H9 (cell line): ENCODE measurements at regions not wholly inside any gene's neighbourhood (a gene's known extent, or its start where the extent isn't known, plus 50 kb on each side); places are given as distances from the start of the nearest gene placed in this dataset.

Experiments used
- DNase-seq: peaks from one replicate; pipeline ENCODE4 v3.0.0-alpha.2; 2017
- H2AFZ ChIP-seq: one replicate; pipeline ENCODE4 v1.6.1; 2013; ENCODE audit warnings: mild to moderate bottlenecking, low read length, control low read depth, moderate library complexity
- H2AK5ac ChIP-seq: 2 replicates; pipeline ENCODE4 v1.6.1; 2013; ENCODE audit warnings: low read length, control low read depth, mixed read lengths; ENCODE audit not compliant: insufficient read length
- H2BK120ac ChIP-seq: one replicate; pipeline ENCODE4 v1.6.1; 2013; ENCODE audit warnings: low read depth, mild to moderate bottlenecking, low read length, control low read depth, inconsistent platforms; ENCODE audit not compliant: poor library complexity, severe bottlenecking
- H2BK12ac ChIP-seq: 2 replicates; pipeline ENCODE4 v1.6.1; 2013; ENCODE audit warnings: low read length, control low read depth, mixed read lengths, low read depth; ENCODE audit not compliant: insufficient read length
- H2BK15ac ChIP-seq: 2 replicates; pipeline ENCODE4 v1.6.1; 2013; ENCODE audit warnings: low read depth, low read length, control low read depth
- H2BK20ac ChIP-seq: one replicate; pipeline ENCODE4 v1.6.1; 2013; ENCODE audit warnings: low read depth, mild to moderate bottlenecking, low read length, control low read depth, inconsistent platforms; ENCODE audit not compliant: poor library complexity, severe bottlenecking
- H2BK5ac ChIP-seq: 2 replicates; pipeline ENCODE4 v1.6.1; 2013; ENCODE audit warnings: low read length, control low read depth, mixed read lengths; ENCODE audit not compliant: insufficient read length
- H3K14ac ChIP-seq: 2 replicates; pipeline ENCODE4 v1.6.1; 2013; ENCODE audit warnings: low read length, control low read depth; ENCODE audit not compliant: insufficient read depth
- H3K18ac ChIP-seq: 2 replicates; pipeline ENCODE4 v1.6.1; 2013; ENCODE audit warnings: low read depth, mild to moderate bottlenecking, mixed read lengths, low read length, control low read depth; ENCODE audit not compliant: insufficient read length
- H3K23ac ChIP-seq: 2 replicates; pipeline ENCODE4 v1.6.1; 2013; ENCODE audit warnings: low read length, control low read depth, mixed read lengths, low read depth; ENCODE audit not compliant: insufficient read length
- H3K23me2 ChIP-seq: 2 replicates; pipeline ENCODE4 v1.6.1; 2013; ENCODE audit warnings: low read depth, mild to moderate bottlenecking, mixed read lengths, low read length, control low read depth; ENCODE audit not compliant: insufficient read length, poor library complexity, severe bottlenecking
- H3K27ac ChIP-seq: 2 replicates; pipeline ENCODE4 v1.5.1; 2013; ENCODE audit warnings: low read length, control low read depth, mixed read lengths, low read depth; ENCODE audit not compliant: insufficient read length
- H3K27me3 ChIP-seq: 2 replicates; pipeline ENCODE4 v1.6.1; 2013; ENCODE audit warnings: low read length, control low read depth, inconsistent platforms; ENCODE audit not compliant: insufficient read depth
- H3K4ac ChIP-seq: 2 replicates; pipeline ENCODE4 v1.6.1; 2013; ENCODE audit warnings: low read depth, mild to moderate bottlenecking, control low read depth, inconsistent platforms, low read length, moderate library complexity
- H3K4me1 ChIP-seq: 2 replicates; pipeline ENCODE4 v1.6.1; 2013; ENCODE audit warnings: low read length, control low read depth, inconsistent platforms; ENCODE audit not compliant: insufficient read depth
- H3K4me2 ChIP-seq: 2 replicates; pipeline ENCODE4 v1.6.1; 2013; ENCODE audit warnings: low read length, control low read depth, mixed read lengths; ENCODE audit not compliant: insufficient read length, insufficient read depth
- H3K56ac ChIP-seq: 2 replicates; pipeline ENCODE4 v1.6.1; 2013; ENCODE audit warnings: low read depth, mild to moderate bottlenecking, mixed read lengths, low read length, control low read depth; ENCODE audit not compliant: insufficient read length
- H3K79me1 ChIP-seq: 2 replicates; pipeline ENCODE4 v1.6.1; 2013; ENCODE audit warnings: low read depth, mild to moderate bottlenecking, moderate library complexity, low read length, control low read depth, inconsistent platforms; ENCODE audit not compliant: insufficient read depth, poor library complexity, severe bottlenecking
- H3K79me2 ChIP-seq: 2 replicates; pipeline ENCODE4 v1.6.1; 2013; ENCODE audit warnings: low read length, control low read depth, inconsistent platforms; ENCODE audit not compliant: insufficient read depth
- H3K9ac ChIP-seq: 2 replicates; pipeline ENCODE4 v1.6.1; 2013; ENCODE audit warnings: low read length, control low read depth, mixed read lengths; ENCODE audit not compliant: insufficient read length; ENCODE audit errors: extremely low read depth
- H3K9me3 ChIP-seq: one replicate; pipeline ENCODE4 v1.6.1; 2013; ENCODE audit warnings: low read depth, low read length, inconsistent platforms; ENCODE audit not compliant: control insufficient read depth
- H3T11ph ChIP-seq: one replicate; pipeline ENCODE4 v1.6.1; 2013; ENCODE audit warnings: mild to moderate bottlenecking, low read length, control low read depth, inconsistent platforms
- H4K20me1 ChIP-seq: one replicate; pipeline ENCODE4 v1.6.1; 2013; ENCODE audit not compliant: control insufficient read depth, insufficient read length, insufficient read depth
- H4K5ac ChIP-seq: 2 replicates; pipeline ENCODE4 v1.6.1; 2013; ENCODE audit warnings: low read depth, mild to moderate bottlenecking, mixed read lengths, low read length, control low read depth; ENCODE audit not compliant: insufficient read length
- H4K8ac ChIP-seq: replicated peaks from 2 replicates; pipeline ENCODE4 v1.6.1; 2013; ENCODE audit warnings: low read length, control low read depth, mixed read lengths, low read depth; ENCODE audit not compliant: insufficient read length
- H4K91ac ChIP-seq: 2 replicates; pipeline ENCODE4 v1.6.1; 2013; ENCODE audit warnings: low read depth, mild to moderate bottlenecking, moderate library complexity, mixed read lengths, low read length, control low read depth; ENCODE audit not compliant: insufficient read length
- H3K27ac Mint-ChIP-seq, 3 experiments: 2 replicates in 2 of 3; 3 replicates in 1 of 3; pipeline ENCODE4 v1.8.0; 2020 to 2021; ENCODE audit warnings: mixed read lengths in 3 of 3, mild to moderate bottlenecking in 1 of 3, moderate library complexity in 1 of 3
- H3K27me3 Mint-ChIP-seq: 2 replicates; pipeline ENCODE4 v1.8.0; 2021; ENCODE audit warnings: low read depth, mild to moderate bottlenecking, moderate library complexity, mixed read lengths
- H3K36me3 Mint-ChIP-seq, 3 experiments: 2 replicates in 2 of 3; 3 replicates in 1 of 3; pipeline ENCODE4 v1.8.0; 2020 to 2021; ENCODE audit warnings: low read depth in 3 of 3, mixed read lengths in 3 of 3; ENCODE audit not compliant: insufficient read depth in 1 of 3
- H3K4me1 Mint-ChIP-seq, 2 experiments: 2 replicates each; pipeline ENCODE4 v1.8.0; 2020; ENCODE audit warnings: mixed read lengths in 2 of 2
- H3K4me3 Mint-ChIP-seq, 2 experiments: 2 replicates in 1 of 2; 3 replicates in 1 of 2; pipeline ENCODE4 v1.8.0; 2020 to 2021; ENCODE audit warnings: mild to moderate bottlenecking in 2 of 2, mixed read lengths in 2 of 2, moderate library complexity in 1 of 2
- H3K9me3 Mint-ChIP-seq, 2 experiments: 2 replicates in 1 of 2; 3 replicates in 1 of 2; pipeline ENCODE4 v1.8.0; 2020; ENCODE audit warnings: mild to moderate bottlenecking in 2 of 2, mixed read lengths in 2 of 2, moderate library complexity in 1 of 2
- CTCF ChIP-seq: fragments of 200-600 bp; sonication (generic); conservative IDR thresholded peaks from 3 replicates; pipeline ENCODE4 v1.8.0; 2021; ENCODE audit warnings: antibody characterized with exemption, mild to moderate bottlenecking
- WGBS: extraction: QIAGEN DNeasy Blood & Tissue Kit; methylation state at CpG from one replicate; pipeline ENCODE4 v1.1.7; 2013; ENCODE audit warnings: missing lambda C conversion rate, low lambda C conversion rate, mixed read lengths; ENCODE audit not compliant: insufficient read length; ENCODE audit errors: extremely low coverage; 5-methylcytosine and 5-hydroxymethylcytosine counted together

- Histone ChIP-seq H3K4me2 (no peak overlapping the region), H3K79me1 (no peaks in the 10 kb centered on the region), H2BK15ac (no peak overlapping the region), H3K4me1 (no peaks in the 10 kb centered on the region; the same call in 1 of the 2 replicates), H3K9ac (no peak overlapping the region), H2BK120ac (no peak overlapping the region), H4K91ac (no peak overlapping the region), H3K79me2 (no peaks in the 10 kb centered on the region), H3T11ph (no peak overlapping the region), H2AFZ (no peak overlapping the region), H3K4ac (no peak overlapping the region), H3K14ac (no peak overlapping the region), H2BK5ac (no peak overlapping the region), H3K27ac (no peak overlapping the region), H3K23ac (no peak overlapping the region), H2BK12ac (no peak overlapping the region), H2BK20ac (no peak overlapping the region), H3K56ac (no peak overlapping the region), H4K20me1 (no peaks in the 10 kb centered on the region), H3K18ac (no peak overlapping the region), H4K8ac (no peak overlapping the region), H2AK5ac (no peak overlapping the region), H3K23me2 (no peaks in the 10 kb centered on the region), H3K9me3 (no peaks in the 10 kb centered on the region), H4K5ac (no peak overlapping the region), H3K27me3 (no peaks in the 10 kb centered on the region)
- no peak for DNase-seq
- Mint-ChIP-seq H3K27ac (no peak overlapping the region), H3K36me3 (no peaks in the 10 kb centered on the region), H3K4me3 (no peak overlapping the region), H3K9me3 (no peaks in the 10 kb centered on the region), H3K4me1 (peaks cover 9 to 15% of the 10 kb centered on the region in 2 experiments), H3K27me3 (no peaks in the 10 kb centered on the region)
- WGBS, result no CpG with 5 or more reads among the region's 4 CpGs
- TF ChIP-seq CTCF, result no peak
Measured at GRCh38 chr5:98516701-98517100, 256.8 kb upstream of the RGMB start.
